ENCODE measurements at regions not wholly inside any gene's neighbourhood (a gene's known extent, or its start where the extent isn't known, plus 50 kb on each side); places are given as distances from the start of the nearest gene placed in this dataset.
A peak's percentile ranks its signal among the peaks of the same experiment; 100 is the strongest.

- no peak for FAIRE-seq
- no peak for DNase-seq (ENCODE audit: insufficient read length, low spot score)
Observed at GRCh38 chr1:186738926-186739325, 58.7 kb upstream of the PTGS2 start.

GRCh38 chr1:186736971-186737685, 56.9 kb upstream of the PTGS2 start:
- TF ChIP-seq POLR2A (IDR thresholded peaks at IDR 0.05; ENCODE audit: low read depth, low read length) (no peak), TAF1 (IDR thresholded peaks at IDR 0.05; ENCODE audit: low read depth, low read length) (no peak), POU2F2 (IDR thresholded peaks at IDR 0.05; ENCODE audit: low read depth, low read length) (no peak), SPI1 (IDR thresholded peaks at IDR 0.05; ENCODE audit: low read depth, low read length) (no peak), POLR2AphosphoS5 (IDR thresholded peaks at IDR 0.05; ENCODE audit: low read depth, low read length) (no peak), PAX5 (IDR thresholded peaks at IDR 0.05; ENCODE audit: insufficient read depth, low read length, severe bottlenecking) (no peak)
- DNase-seq (ENCODE audit: insufficient read length, low spot score): no peak
- FAIRE-seq: no peak

More at GRCh38 chr1:186738926-186739325, 58.7 kb upstream of the PTGS2 start:
- TF ChIP-seq TAF1 (IDR thresholded peaks at IDR 0.05; ENCODE audit: low read depth, low read length) (no peak), POLR2AphosphoS5 (IDR thresholded peaks at IDR 0.05; ENCODE audit: low read depth, low read length) (no peak), POU2F2 (IDR thresholded peaks at IDR 0.05; ENCODE audit: low read depth, low read length) (no peak), PAX5 (IDR thresholded peaks at IDR 0.05; ENCODE audit: insufficient read depth, low read length, severe bottlenecking) (no peak), SPI1 (IDR thresholded peaks at IDR 0.05; ENCODE audit: low read depth, low read length) (peak; percentile 76), POLR2A (IDR thresholded peaks at IDR 0.05; ENCODE audit: low read depth, low read length) (no peak)

- FAIRE-seq: no peak
- TF ChIP-seq TAF1 (IDR thresholded peaks at IDR 0.05; ENCODE audit: low read depth, low read length) (no peak), POLR2A (IDR thresholded peaks at IDR 0.05; ENCODE audit: low read depth, low read length) (no peak), POU2F2 (IDR thresholded peaks at IDR 0.05; ENCODE audit: low read depth, low read length) (no peak), SPI1 (IDR thresholded peaks at IDR 0.05; ENCODE audit: low read depth, low read length) (no peak), POLR2AphosphoS5 (IDR thresholded peaks at IDR 0.05; ENCODE audit: low read depth, low read length) (no peak), PAX5 (IDR thresholded peaks at IDR 0.05; ENCODE audit: insufficient read depth, low read length, severe bottlenecking) (no peak)
- DNase-seq (ENCODE audit: insufficient read length, low spot score): no peak
Observed at GRCh38 chr1:186735463-186735862, 55.2 kb upstream of the PTGS2 start.

GRCh38 chr1:186730951-186731729, 50.9 kb upstream of the PTGS2 start:
- no peak for FAIRE-seq
- no peak for DNase-seq (ENCODE audit: insufficient read length, low spot score)
- no peak for TF ChIP-seq POLR2A (IDR thresholded peaks at IDR 0.05; ENCODE audit: low read depth, low read length)
- TF ChIP-seq TAF1 (IDR thresholded peaks at IDR 0.05; ENCODE audit: low read depth, low read length): no peak
- TF ChIP-seq SPI1 (IDR thresholded peaks at IDR 0.05; ENCODE audit: low read depth, low read length): no peak
- no peak for TF ChIP-seq PAX5 (IDR thresholded peaks at IDR 0.05; ENCODE audit: insufficient read depth, low read length, severe bottlenecking)
- TF ChIP-seq POLR2AphosphoS5 (IDR thresholded peaks at IDR 0.05; ENCODE audit: low read depth, low read length): no peak
- no peak for TF ChIP-seq POU2F2 (IDR thresholded peaks at IDR 0.05; ENCODE audit: low read depth, low read length)

Measured in GM12891 (cell line).